ENCODE measurements at regions not wholly inside any gene's neighbourhood (a gene's known extent, or its start where the extent isn't known, plus 50 kb on each side); places are given as distances from the start of the nearest gene placed in this dataset.

- TF ChIP-seq CTCF (IDR thresholded peaks at IDR 0.05) (no peak), POLR2A (IDR thresholded peaks at IDR 0.05) (no peak)
- Histone ChIP-seq H3K4me1 (no peaks in the 10 kb centered on the region), H3K27ac (no peak overlapping the region), H3K36me3 (replicated peaks in 1 of 2; ENCODE audit: insufficient read depth in 1 of 2, low read depth in 2 of 2) (no peaks in the 10 kb centered on the region), H3K27me3 (no peaks in the 10 kb centered on the region), H3K4me3 (no peak overlapping the region), H3K9me3 (no peaks in the 10 kb centered on the region)
- 14 to 18% methylated on average over 2 of the region's 2 CpGs for WGBS, 2 donors
- ATAC-seq, result no peak
- DNase-seq, result no peak
- intact Hi-C loops (cut with DNase I), result no loop called here
Observed at GRCh38 chr16:61005952-61006351, 1030.3 kb downstream of the CDH8 start.

- ATAC-seq, result no peak
- WGBS, 2 donors, result 0 to 2% methylated on average over 4 of the region's 4 CpGs
- Histone ChIP-seq H3K9me3 (no peaks in the 10 kb centered on the region), H3K27me3 (no peaks in the 10 kb centered on the region), H3K4me1 (no peaks in the 10 kb centered on the region), H3K27ac (no peak overlapping the region), H3K4me3 (no peak overlapping the region), H3K36me3 (replicated peaks in 1 of 2; ENCODE audit: insufficient read depth in 1 of 2, low read depth in 2 of 2) (no peaks in the 10 kb centered on the region)
- DNase-seq, result no peak
- intact Hi-C loops (cut with DNase I), result no loop called here
- TF ChIP-seq POLR2A (IDR thresholded peaks at IDR 0.05), result no peak
- no peak for TF ChIP-seq CTCF (IDR thresholded peaks at IDR 0.05)
Observed at GRCh38 chr16:61002479-61003204, 1033.6 kb downstream of the CDH8 start.

- Histone ChIP-seq H3K27me3 (no peaks in the 10 kb centered on the region), H3K36me3 (replicated peaks in 1 of 2; ENCODE audit: insufficient read depth in 1 of 2, low read depth in 2 of 2) (no peaks in the 10 kb centered on the region), H3K9me3 (no peaks in the 10 kb centered on the region), H3K4me1 (no peaks in the 10 kb centered on the region), H3K4me3 (no peak overlapping the region), H3K27ac (no peak overlapping the region)
- no peak for TF ChIP-seq CTCF (IDR thresholded peaks at IDR 0.05)
- no peak for TF ChIP-seq POLR2A (IDR thresholded peaks at IDR 0.05)
- intact Hi-C loops (cut with DNase I), result no loop called here
- ATAC-seq (no peak), DNase-seq (no peak)
Observed at GRCh38 chr16:60991886-60992285, 1044.4 kb downstream of the CDH8 start.

- no peak for DNase-seq
- no peak overlapping the region for H3K4me3 ChIP-seq
- TF ChIP-seq CTCF (IDR thresholded peaks at IDR 0.05) (no peak), POLR2A (IDR thresholded peaks at IDR 0.05) (no peak)
- H3K9me3 ChIP-seq, result no peaks in the 10 kb centered on the region
- WGBS, 2 donors, result 51 to 58% methylated on average over 5 of the region's 5 CpGs
- H3K27ac ChIP-seq, result no peak overlapping the region
- ATAC-seq, result no peak
- H3K4me1 ChIP-seq, result no peaks in the 10 kb centered on the region
- intact Hi-C loops (cut with DNase I), result no loop called here
- no peaks in the 10 kb centered on the region for H3K27me3 ChIP-seq
- H3K36me3 ChIP-seq (replicated peaks in 1 of 2; ENCODE audit: insufficient read depth in 1 of 2, low read depth in 2 of 2), result no peaks in the 10 kb centered on the region
Observed at GRCh38 chr16:60989592-60989991, 1046.6 kb downstream of the CDH8 start.

GRCh38 chr16:60979119-60979518, 1057.1 kb downstream of the CDH8 start:
- intact Hi-C loops (cut with DNase I), result no loop called here
- H3K4me3 ChIP-seq, result no peak overlapping the region
- TF ChIP-seq CTCF (IDR thresholded peaks at IDR 0.05) (no peak), POLR2A (IDR thresholded peaks at IDR 0.05) (no peak)
- no peak overlapping the region for H3K27ac ChIP-seq
- H3K27me3 ChIP-seq, result no peaks in the 10 kb centered on the region
- no peaks in the 10 kb centered on the region for H3K9me3 ChIP-seq
- H3K36me3 ChIP-seq (replicated peaks in 1 of 2; ENCODE audit: insufficient read depth in 1 of 2, low read depth in 2 of 2), result no peaks in the 10 kb centered on the region
- ATAC-seq, result no peak
- no peak for DNase-seq
- no peaks in the 10 kb centered on the region for H3K4me1 ChIP-seq
- 46 to 57% methylated on average over 1 to 2 of the region's 2 CpGs for WGBS, 2 donors
